NOMO-1 (cell line): ENCODE measurements at regions not wholly inside any gene's neighbourhood (a gene's known extent, or its start where the extent isn't known, plus 50 kb on each side); places are given as distances from the start of the nearest gene placed in this dataset.
"Not testable (repeated sequence)": the region's sequence is repeated elsewhere in the genome, so short reads cannot be mapped to it uniquely, and the experiment has no call there.

ENCODE experiments used
- DNase-seq, 2 experiments: peaks; one replicate each; lab custom pipeline; 2025; ENCODE audit not compliant: unreplicated experiment in 2 of 2; lab: John Stamatoyannopoulos, UW

GRCh38 chr3:110575702-110576101, 495.9 kb upstream of the NECTIN3 start:
- DNase-seq = no peak

GRCh38 chr3:110576960-110577359, 494.7 kb upstream of the NECTIN3 start:
- no peak for DNase-seq

GRCh38 chr3:110577854-110578253, 493.8 kb upstream of the NECTIN3 start:
- no peak for DNase-seq

- no peak for DNase-seq
These were observed 491.6 kb upstream of the NECTIN3 start for GRCh38 chr3:110579840-110580550.

- no peak for DNase-seq
These were observed 488.2 kb upstream of the NECTIN3 start for GRCh38 chr3:110583373-110583935.

GRCh38 chr3:110588906-110589305, 482.7 kb upstream of the NECTIN3 start:
- no peak for DNase-seq

GRCh38 chr3:110589341-110589740, 482.3 kb upstream of the NECTIN3 start:
- DNase-seq = no peak

GRCh38 chr3:110593749-110594148, 477.9 kb upstream of the NECTIN3 start:
- DNase-seq = no peak

GRCh38 chr3:110598847-110599490, 472.6 kb upstream of the NECTIN3 start:
- no peak for DNase-seq

GRCh38 chr3:110608566-110608965, 463.1 kb upstream of the NECTIN3 start:
- no peak for DNase-seq

- no peak for DNase-seq
These were observed 459.6 kb upstream of the NECTIN3 start for GRCh38 chr3:110612045-110612444.

- DNase-seq = no peak
These were observed 457.4 kb upstream of the NECTIN3 start for GRCh38 chr3:110614186-110614585.

GRCh38 chr3:110615454-110615853, 456.2 kb upstream of the NECTIN3 start:
- no peak for DNase-seq

- DNase-seq = no peak
These were observed 452.9 kb upstream of the NECTIN3 start for GRCh38 chr3:110618512-110619226.

- no peak for DNase-seq
These were observed 451.5 kb upstream of the NECTIN3 start for GRCh38 chr3:110620118-110620517.

- DNase-seq = no peak
These were observed 448.0 kb upstream of the NECTIN3 start for GRCh38 chr3:110623571-110623970.

GRCh38 chr3:110624576-110624975, 447.0 kb upstream of the NECTIN3 start:
- no peak for DNase-seq

GRCh38 chr3:110625201-110625747, 446.3 kb upstream of the NECTIN3 start:
- DNase-seq = no peak

GRCh38 chr3:110626652-110627111, 444.9 kb upstream of the NECTIN3 start:
- not testable (repeated sequence) for DNase-seq

GRCh38 chr3:110628650-110629301, 442.8 kb upstream of the NECTIN3 start:
- no peak for DNase-seq

GRCh38 chr3:110629917-110630316, 441.7 kb upstream of the NECTIN3 start:
- no peak for DNase-seq
